GM12873 (cell line): ENCODE measurements at regions not wholly inside any gene's neighbourhood (a gene's known extent, or its start where the extent isn't known, plus 50 kb on each side); places are given as distances from the start of the nearest gene placed in this dataset.

Experiments used
- CTCF ChIP-seq: IDR thresholded peaks from 2 replicates; pipeline ENCODE4 v1.5.1; 2012; ENCODE audit warnings: low read depth, mild to moderate bottlenecking, moderate library complexity, low read length, control low read depth; ENCODE audit not compliant: insufficient read depth; ENCODE audit errors: missing control alignments

- no peak for TF ChIP-seq CTCF
Observed at GRCh38 chr7:17042211-17042610, 160.4 kb upstream of the AGR3 start.

GRCh38 chr7:17043012-17043877 is 161.5 kb upstream of the AGR3 start:
- no peak for TF ChIP-seq CTCF

- no peak for TF ChIP-seq CTCF
Observed at GRCh38 chr7:17044396-17044795, 162.6 kb upstream of the AGR3 start.

GRCh38 chr7:17044861-17045260 is 163.1 kb upstream of the AGR3 start:
- no peak for TF ChIP-seq CTCF

- no peak for TF ChIP-seq CTCF
Observed at GRCh38 chr7:17046259-17046658, 164.5 kb upstream of the AGR3 start.

- TF ChIP-seq CTCF, result no peak
Observed at GRCh38 chr7:17046666-17047065, 164.9 kb upstream of the AGR3 start.

GRCh38 chr7:17054206-17054605 is 172.4 kb upstream of the AGR3 start:
- TF ChIP-seq CTCF, result no peak
